Neural cell (in vitro differentiated cells): ENCODE measurements at regions not wholly inside any gene's neighbourhood (a gene's known extent, or its start where the extent isn't known, plus 50 kb on each side); places are given as distances from the start of the nearest gene placed in this dataset.

Experiments
- CTCF ChIP-seq: fragments of 450-650 bp; IDR thresholded peaks from 2 replicates; pipeline ENCODE4 v1.5.1; 2014; ENCODE audit warnings: antibody characterized with exemption, mild to moderate bottlenecking, moderate library complexity; ENCODE audit not compliant: poor library complexity, severe bottlenecking
- EP300 ChIP-seq: fragments of 450-650 bp; conservative IDR thresholded peaks from 2 replicates; pipeline ENCODE4 v1.6.1; 2014; ENCODE audit warnings: antibody characterized with exemption, mild to moderate bottlenecking, moderate library complexity; ENCODE audit not compliant: poor library complexity, severe bottlenecking
- EZH2 ChIP-seq: fragments of 200-600, 300-800 bp; shearing (Covaris generic), sonication (generic); IDR thresholded peaks from 2 replicates; pipeline ENCODE4 v1.6.1; 2014; ENCODE audit warnings: antibody characterized with exemption, low read length, borderline replicate concordance, mild to moderate bottlenecking; ENCODE audit not compliant: insufficient read depth, poor library complexity, severe bottlenecking
- RAD21 ChIP-seq: fragments of 450-650 bp; conservative IDR thresholded peaks from 2 replicates; pipeline ENCODE4 v1.6.1; 2014; ENCODE audit warnings: antibody characterized with exemption, mild to moderate bottlenecking, moderate library complexity

GRCh38 chr4:160100316-160100715 is 997.4 kb downstream of the RAPGEF2 start:
- TF ChIP-seq CTCF, result no peak
- TF ChIP-seq RAD21, result no peak
- TF ChIP-seq EP300, result no peak
- TF ChIP-seq EZH2, result no peak
